Body of pancreas (tissue), 4 donors: ENCODE measurements at regions not wholly inside any gene's neighbourhood (a gene's known extent, or its start where the extent isn't known, plus 50 kb on each side); places are given as distances from the start of the nearest gene placed in this dataset.

Source experiments
- ATAC-seq: fragments of 150-250 bp; one replicate; pipeline ENCODE4 v1.9.1; 2016
- DNase-seq, 4 donors: peaks; one replicate each; pipeline ENCODE4 v3.0.0-alpha.2; 2019
- H3K27ac ChIP-seq, 4 donors: fragments of 200-600 bp; sonication (generic); 1 replicate in 3 of 4; 2 replicates in 1 of 4; pipeline versions ENCODE4 v1.5.1 to v1.6.1; 2016 to 2019; ENCODE audit warnings: mild to moderate bottlenecking in 1 of 4, mixed read lengths in 1 of 4, moderate library complexity in 1 of 4
- H3K27me3 ChIP-seq, 2 donors: fragments of 200-600 bp; sonication (generic); one replicate each; pipeline ENCODE4 v1.6.0; 2016; ENCODE audit warnings: mild to moderate bottlenecking in 1 of 2
- H3K36me3 ChIP-seq, 2 donors: fragments of 200-600 bp; sonication (generic); replicated peaks in 1 of 2; 2 replicates each; pipeline ENCODE4 v1.5.1; 2016; ENCODE audit warnings: low read depth in 2 of 2; ENCODE audit not compliant: insufficient read depth in 1 of 2
- H3K4me1 ChIP-seq: fragments of 200-600 bp; sonication (generic); one replicate; pipeline ENCODE4 v1.6.0; 2016
- H3K4me3 ChIP-seq, 2 donors: fragments of 200-600 bp; sonication (generic); 1 replicate in 1 of 2; 2 replicates in 1 of 2; pipeline ENCODE4 v1.5.1; 2016 to 2019
- H3K9me3 ChIP-seq, 3 donors: fragments of 200-600 bp; sonication (generic); 1 replicate in 2 of 3; 2 replicates in 1 of 3; pipeline ENCODE4 v1.5.1; 2016
- CTCF ChIP-seq, 7 experiments: fragments of 450-650 bp in 4 of 7; fragments of 200-600 bp in 3 of 7; sonication (generic) in 3 of 7; IDR thresholded peaks; one replicate each; pipeline ENCODE4 v1.5.1; 2016 to 2019; ENCODE audit warnings: antibody characterized with exemption in 7 of 7
- POLR2A ChIP-seq, 3 donors: fragments of 450-650 bp; IDR thresholded peaks; one replicate each; pipeline ENCODE4 v1.6.1; 2016; ENCODE audit warnings: antibody characterized with exemption in 3 of 3, mild to moderate bottlenecking in 2 of 3
- WGBS, 2 donors: methylation state at CpG; one replicate each; pipeline ENCODE4 v1.1.5; 2017; 5-methylcytosine and 5-hydroxymethylcytosine counted together
- intact Hi-C: fragments of 100-400 bp; cut with DNase I; formaldehyde crosslinking; loops from one replicate; pipeline ENCODE4 v1.15.1; 2023

GRCh38 chr20:41894255-41894963 is 276.2 kb upstream of the CHD6 start:
- Histone ChIP-seq H3K4me3 (no peak overlapping the region), H3K9me3 (no peaks in the 10 kb centered on the region), H3K36me3 (no peaks in the 10 kb centered on the region), H3K27ac (no peak overlapping the region), H3K4me1 (no peaks in the 10 kb centered on the region), H3K27me3 (no peaks in the 10 kb centered on the region)
- ATAC-seq (no peak), DNase-seq (no peak)
- no peak for TF ChIP-seq CTCF (IDR thresholded peaks at IDR 0.05)
- no peak for TF ChIP-seq POLR2A (IDR thresholded peaks at IDR 0.05)
- 73 to 78% methylated on average over 10 of the region's 10 CpGs for WGBS, 2 donors
- intact Hi-C loops, result no loop called here

DNA sequence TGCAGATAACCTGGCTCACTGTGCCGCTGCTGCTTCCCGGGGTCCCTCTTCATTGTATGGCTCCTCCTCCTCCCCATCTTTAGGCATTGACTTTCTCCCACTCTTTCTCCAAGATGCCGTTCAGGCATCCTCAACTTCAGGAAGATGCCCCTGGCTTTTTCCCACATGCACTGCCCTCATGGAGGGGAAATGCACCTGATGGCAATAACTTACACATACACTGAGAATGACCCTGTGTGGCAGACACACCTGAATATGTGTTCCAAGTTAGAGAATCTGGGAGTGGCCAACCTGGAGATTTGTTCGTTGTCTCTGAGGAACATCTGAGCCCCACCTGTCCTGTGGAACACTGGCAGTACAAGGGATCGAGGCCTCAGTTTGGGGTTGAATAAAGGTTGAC is 273.9 kb upstream of the CHD6 start:
- H3K9me3 ChIP-seq, result no peaks in the 10 kb centered on the region
- DNase-seq, result no peak
- no peaks in the 10 kb centered on the region for H3K4me1 ChIP-seq
- no peaks in the 10 kb centered on the region for H3K27me3 ChIP-seq
- no peak overlapping the region for H3K4me3 ChIP-seq
- 68 to 84% methylated on average over 5 of the region's 5 CpGs for WGBS, 2 donors
- H3K27ac ChIP-seq, result no peak overlapping the region
- no peak for ATAC-seq
- TF ChIP-seq CTCF (IDR thresholded peaks at IDR 0.05) (no peak), POLR2A (IDR thresholded peaks at IDR 0.05) (no peak)
- H3K36me3 ChIP-seq, result no peaks in the 10 kb centered on the region
- intact Hi-C loops, result no loop called here

- intact Hi-C loops, result no loop called here
- H3K4me3 ChIP-seq, result no peak overlapping the region
- ATAC-seq (no peak), DNase-seq (no peak)
- TF ChIP-seq CTCF (IDR thresholded peaks at IDR 0.05), result no peak
- TF ChIP-seq POLR2A (IDR thresholded peaks at IDR 0.05), result no peak
- WGBS, 2 donors, result 15 to 31% methylated on average over 4 of the region's 4 CpGs
- H3K36me3 ChIP-seq, result no peaks in the 10 kb centered on the region
- no peaks in the 10 kb centered on the region for H3K9me3 ChIP-seq
- no peaks in the 10 kb centered on the region for H3K4me1 ChIP-seq
- H3K27ac ChIP-seq, result no peak overlapping the region
- no peaks in the 10 kb centered on the region for H3K27me3 ChIP-seq
These were observed 271.7 kb upstream of the CHD6 start for GRCh38 chr20:41889844-41890224.

GRCh38 chr20:41889126-41889843 is 271.1 kb upstream of the CHD6 start:
- intact Hi-C loops, result no loop called here
- WGBS, 2 donors, result 47 to 53% methylated on average over 3 of the region's 3 CpGs
- Histone ChIP-seq H3K4me1 (no peaks in the 10 kb centered on the region), H3K27ac (no peak overlapping the region), H3K36me3 (no peaks in the 10 kb centered on the region), H3K27me3 (no peaks in the 10 kb centered on the region), H3K9me3 (no peaks in the 10 kb centered on the region), H3K4me3 (no peak overlapping the region)
- DNase-seq (no peak), ATAC-seq (no peak)
- peak in 3 of 7 experiments; percentile 5 to 10 (median 7) for TF ChIP-seq CTCF (IDR thresholded peaks at IDR 0.05)
- no peak for TF ChIP-seq POLR2A (IDR thresholded peaks at IDR 0.05)
